Skeletal muscle cell (primary cell): ENCODE measurements at regions not wholly inside any gene's neighbourhood (a gene's known extent, or its start where the extent isn't known, plus 50 kb on each side); places are given as distances from the start of the nearest gene placed in this dataset.
"Not testable (repeated sequence)": the region's sequence is repeated elsewhere in the genome, so short reads cannot be mapped to it uniquely, and the experiment has no call there.

ENCODE experiments used
- DNase-seq: peaks from one replicate; pipeline ENCODE4 v3.0.0-alpha.2; 2010; ENCODE audit warnings: low read depth
- H3K4me3 ChIP-seq: 2 replicates; pipeline ENCODE4 v1.5.1; 2011; ENCODE audit warnings: low read depth, mild to moderate bottlenecking, control low read depth, low read length, moderate library complexity

GRCh38 chr17:20678424-20678823 is 98.9 kb downstream of the CDRT15L2 start:
- DNase-seq: not testable (repeated sequence)

GRCh38 chr17:20681746-20682722 is 102.5 kb downstream of the CDRT15L2 start:
- not testable (repeated sequence) for DNase-seq, H3K4me3 ChIP-seq

More at GRCh38 chr17:20678424-20678823, 98.9 kb downstream of the CDRT15L2 start:
- not testable (repeated sequence) for H3K4me3 ChIP-seq

DNA sequence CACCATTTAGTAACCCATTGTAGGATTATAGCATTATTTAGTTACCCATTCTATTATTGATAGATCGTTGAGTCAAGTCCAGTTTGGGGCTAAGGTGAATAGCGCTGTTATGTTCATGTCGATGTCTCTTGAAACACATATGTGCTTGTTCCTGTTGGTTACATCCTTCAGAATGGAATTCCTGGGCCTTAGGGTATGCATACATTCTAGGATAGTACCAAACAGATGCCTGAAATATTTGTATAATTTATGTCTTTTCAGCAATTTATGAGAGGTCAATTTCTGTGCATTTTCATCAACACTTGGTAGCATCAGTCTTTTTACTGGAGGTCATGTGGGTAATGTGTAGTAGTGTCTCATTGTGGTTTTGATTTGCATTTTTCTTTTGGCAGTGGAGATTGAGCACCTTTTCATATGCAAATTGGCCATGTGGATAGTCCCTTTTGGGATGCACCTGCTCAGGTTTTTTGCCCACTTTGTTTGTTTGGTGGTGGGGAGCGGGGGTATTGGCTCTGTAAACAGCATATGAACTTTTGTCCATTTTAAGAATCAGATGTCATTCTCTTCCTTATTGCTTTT is 104.2 kb downstream of the CDRT15L2 start:
- not testable (repeated sequence) for DNase-seq, H3K4me3 ChIP-seq

- not testable (repeated sequence) for H3K4me3 ChIP-seq, DNase-seq
Measured at GRCh38 chr17:20684975-20685374, 105.5 kb downstream of the CDRT15L2 start.

- DNase-seq, H3K4me3 ChIP-seq: not testable (repeated sequence)
Measured at GRCh38 chr17:20687584-20687983, 108.1 kb downstream of the CDRT15L2 start.

GRCh38 chr17:20689170-20689749 is 109.7 kb downstream of the CDRT15L2 start:
- not testable (repeated sequence) for H3K4me3 ChIP-seq, DNase-seq

- not testable (repeated sequence) for DNase-seq, H3K4me3 ChIP-seq
Measured at GRCh38 chr17:20692706-20693105, 113.2 kb downstream of the CDRT15L2 start.

GRCh38 chr17:20695871-20696270 is 116.3 kb downstream of the CDRT15L2 start:
- DNase-seq, H3K4me3 ChIP-seq: not testable (repeated sequence)

DNA sequence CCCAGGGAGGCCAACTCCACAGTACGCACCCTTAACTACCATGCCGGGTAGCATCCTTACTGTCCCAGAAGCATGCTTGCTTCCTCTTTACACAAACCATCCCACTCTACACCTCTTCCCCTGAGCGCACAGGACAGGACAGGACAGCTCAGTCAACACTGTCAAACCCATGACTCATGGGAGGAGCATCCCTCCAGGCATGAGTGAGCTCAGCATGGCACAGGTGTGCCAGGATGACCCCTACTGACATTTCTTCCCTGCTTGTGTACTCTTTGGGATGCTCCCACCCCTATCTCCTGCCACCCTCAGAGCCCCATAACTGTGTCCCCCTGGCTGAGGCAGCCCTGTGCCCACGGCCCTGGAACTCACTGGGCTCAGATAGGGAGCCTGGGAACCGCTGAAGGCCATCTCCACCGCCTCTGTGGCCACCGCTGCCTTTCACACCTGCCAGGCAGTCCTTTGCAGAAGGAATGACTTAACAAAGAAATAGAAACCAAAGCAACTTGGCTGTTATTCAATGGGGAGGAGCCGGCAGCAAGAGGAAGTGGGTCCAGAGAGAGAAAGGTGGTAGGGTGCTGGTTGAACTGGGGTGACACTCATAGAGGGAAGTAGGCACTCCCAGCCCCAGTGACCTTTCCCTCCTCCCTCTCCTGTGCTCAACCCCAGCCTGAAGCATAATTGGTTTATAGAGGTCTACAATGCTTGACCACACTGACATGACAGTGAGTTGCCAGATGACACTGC is 119.1 kb downstream of the CDRT15L2 start:
- not testable (repeated sequence) for H3K4me3 ChIP-seq

DNA sequence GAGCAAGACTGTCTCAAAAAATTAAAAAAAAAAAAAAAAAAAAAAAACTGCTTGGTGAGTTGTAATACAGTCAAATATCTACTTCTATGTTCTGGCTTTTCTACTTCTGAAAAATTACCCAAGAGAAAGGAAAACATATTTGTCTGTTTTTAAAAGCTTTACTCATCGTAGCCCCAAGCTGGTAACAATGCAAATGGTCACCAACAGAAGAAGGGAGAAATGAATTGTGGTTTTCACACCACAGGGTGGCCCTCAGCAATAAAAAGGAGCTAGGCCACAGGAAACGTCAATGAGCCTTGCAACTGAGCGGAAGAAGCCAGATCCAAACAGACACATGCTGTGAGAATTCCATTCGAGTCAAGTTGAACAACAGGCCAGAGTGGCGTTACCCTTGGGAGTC is 121.0 kb downstream of the CDRT15L2 start:
- H3K4me3 ChIP-seq, DNase-seq: not testable (repeated sequence)

More for the DNA sequence above, 119.1 kb downstream of the CDRT15L2 start:
- not testable (repeated sequence) for DNase-seq

GRCh38 chr17:20701366-20701765 is 121.8 kb downstream of the CDRT15L2 start:
- DNase-seq, H3K4me3 ChIP-seq: not testable (repeated sequence)

DNA sequence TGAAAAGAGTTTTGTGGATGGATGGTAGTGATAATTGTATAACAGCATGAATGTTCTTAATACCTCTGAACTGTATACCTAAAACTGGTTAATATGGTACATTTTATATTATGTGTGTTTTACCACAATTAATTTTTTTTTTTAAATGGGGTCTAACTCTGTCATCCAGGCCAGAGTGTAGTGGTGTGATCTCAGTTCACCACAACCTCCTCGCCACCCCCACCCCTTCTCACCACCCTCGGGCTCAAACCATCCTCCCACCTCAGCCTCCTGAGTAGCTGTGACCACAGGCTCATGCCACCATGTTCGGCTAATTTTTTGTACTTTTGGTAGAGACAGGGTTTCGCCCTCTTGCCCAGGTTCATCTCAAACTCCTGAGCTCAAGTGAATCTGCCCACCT is 123.2 kb downstream of the CDRT15L2 start:
- no peak overlapping the region for H3K4me3 ChIP-seq
- no peak for DNase-seq

DNA sequence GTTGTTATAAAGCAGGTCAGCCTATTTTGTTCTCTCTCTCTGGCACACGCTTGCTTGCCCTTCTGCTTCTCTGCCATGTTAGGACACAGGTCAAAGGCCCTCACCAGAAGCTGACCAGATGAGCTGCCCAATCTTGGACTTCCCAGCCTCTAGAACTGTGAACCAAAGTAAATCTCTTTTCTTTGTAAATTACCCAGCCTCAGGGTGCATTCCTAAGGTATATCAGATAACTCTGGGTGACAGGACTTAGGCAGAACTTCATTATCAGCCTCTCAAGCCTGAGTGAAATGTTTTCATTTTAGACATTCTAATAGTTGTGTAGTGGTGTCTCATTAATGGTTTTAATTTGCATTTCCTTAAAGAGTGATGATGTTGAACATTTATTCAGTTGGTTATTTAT is 124.3 kb downstream of the CDRT15L2 start:
- no peak overlapping the region for H3K4me3 ChIP-seq
- no peak for DNase-seq

- not testable (repeated sequence) for H3K4me3 ChIP-seq, DNase-seq
Measured at GRCh38 chr17:20705186-20705585, 125.7 kb downstream of the CDRT15L2 start.

DNA sequence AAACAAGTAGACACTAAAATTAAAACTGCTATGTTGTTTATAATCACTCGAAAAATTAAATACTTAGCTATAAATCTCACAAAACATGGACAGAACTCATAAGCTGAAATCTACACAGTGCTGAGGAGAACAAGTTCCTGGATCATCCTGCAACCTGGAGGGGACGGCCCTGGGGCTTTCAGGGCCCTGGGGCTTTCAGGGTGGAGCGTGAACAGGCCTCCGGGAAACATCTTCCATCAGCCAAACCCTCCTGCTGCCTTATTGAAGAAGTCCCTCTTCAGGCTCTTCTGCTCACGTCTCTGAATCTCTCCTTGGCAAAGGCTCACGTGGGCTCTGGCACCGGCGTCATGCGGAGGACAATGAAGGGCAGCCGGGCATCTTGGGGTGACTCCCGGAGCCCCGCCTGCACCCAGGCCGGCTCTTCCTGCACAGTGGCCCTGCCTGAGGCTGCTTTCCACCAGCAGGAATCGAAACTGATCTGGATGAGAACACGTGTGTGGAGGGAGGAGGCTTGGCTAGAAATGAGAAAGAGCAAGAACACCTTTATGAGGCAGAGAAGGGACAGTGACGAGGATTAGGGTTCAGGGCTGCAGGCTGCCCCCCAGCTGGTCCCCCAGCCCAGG is 127.3 kb downstream of the CDRT15L2 start:
- no peak overlapping the region for H3K4me3 ChIP-seq

GRCh38 chr17:20708821-20709220 is 129.3 kb downstream of the CDRT15L2 start:
- H3K4me3 ChIP-seq, DNase-seq: not testable (repeated sequence)

More for the DNA sequence above, 127.3 kb downstream of the CDRT15L2 start:
- DNase-seq: no peak

- DNase-seq, H3K4me3 ChIP-seq: not testable (repeated sequence)
Measured at GRCh38 chr17:20716481-20716880, 137.0 kb downstream of the CDRT15L2 start.

DNA sequence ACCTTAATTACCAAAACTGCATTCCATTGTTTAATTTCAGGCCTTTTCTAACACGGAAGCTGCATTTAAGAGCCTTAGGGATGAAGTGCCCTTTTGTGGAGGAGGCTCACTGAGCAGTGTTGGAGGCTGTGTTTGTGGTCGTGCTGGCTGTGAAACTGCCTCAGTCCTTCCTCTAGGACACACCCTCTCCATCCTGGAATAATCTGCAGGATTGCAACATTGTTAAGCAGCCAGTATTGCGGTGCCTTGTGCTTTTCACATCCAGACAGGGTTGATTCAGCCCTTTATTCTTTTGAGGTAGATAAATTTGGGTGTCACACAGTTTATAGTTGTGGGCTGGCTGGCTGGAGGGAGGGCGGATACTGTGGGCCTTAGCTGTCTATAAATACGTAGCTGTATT is 141.6 kb downstream of the CDRT15L2 start:
- H3K4me3 ChIP-seq: no peak overlapping the region
- DNase-seq: no peak

- DNase-seq: not testable (repeated sequence)
Measured at GRCh38 chr17:20724391-20724790, 144.9 kb downstream of the CDRT15L2 start.

More at GRCh38 chr17:20724391-20724790, 144.9 kb downstream of the CDRT15L2 start:
- H3K4me3 ChIP-seq: not testable (repeated sequence)
